Upper lobe of right lung (tissue), 1 donor: ENCODE measurements at regions not wholly inside any gene's neighbourhood (a gene's known extent, or its start where the extent isn't known, plus 50 kb on each side); places are given as distances from the start of the nearest gene placed in this dataset.
A peak's percentile ranks its signal among the peaks of the same experiment; 100 is the strongest.

Experiments used
- ATAC-seq: fragments of 200-7000 bp; cut with Tn5 transposase; one replicate; pipeline ENCODE4 v1.9.1; 2020; ENCODE audit warnings: mild to moderate bottlenecking, moderate library complexity
- DNase-seq: peaks from one replicate; pipeline ENCODE4 v3.0.0-alpha.2; 2020
- H3K27ac ChIP-seq: fragments of 200-600 bp; one replicate; pipeline ENCODE4 v1.8.0; 2022
- H3K27me3 ChIP-seq: fragments of 200-600 bp; one replicate; pipeline ENCODE4 v1.8.0; 2022; ENCODE audit warnings: mild to moderate bottlenecking
- H3K36me3 ChIP-seq: fragments of 200-600 bp; one replicate; pipeline ENCODE4 v1.8.0; 2022
- H3K4me1 ChIP-seq: fragments of 200-600 bp; one replicate; pipeline ENCODE4 v1.8.0; 2022
- H3K4me3 ChIP-seq: fragments of 200-600 bp; one replicate; pipeline ENCODE4 v1.8.0; 2022; ENCODE audit warnings: mild to moderate bottlenecking
- H3K9me3 ChIP-seq: fragments of 200-600 bp; one replicate; pipeline ENCODE4 v1.8.0; 2022
- intact Hi-C: fragments of 100-400 bp; cut with DNase I; formaldehyde crosslinking; loops from one replicate; pipeline ENCODE4 v1.11.0; 2022
- TF ChIP-seq, protein P1 (sequence below): fragments of 200-600 bp; IDR thresholded peaks from one replicate; pipeline ENCODE4 v1.8.0; 2022; ENCODE audit warnings: antibody characterized with exemption
- donor health status: DM: no; HTN: yes; CAD: no; lungs with severe emphysema.

DNA sequence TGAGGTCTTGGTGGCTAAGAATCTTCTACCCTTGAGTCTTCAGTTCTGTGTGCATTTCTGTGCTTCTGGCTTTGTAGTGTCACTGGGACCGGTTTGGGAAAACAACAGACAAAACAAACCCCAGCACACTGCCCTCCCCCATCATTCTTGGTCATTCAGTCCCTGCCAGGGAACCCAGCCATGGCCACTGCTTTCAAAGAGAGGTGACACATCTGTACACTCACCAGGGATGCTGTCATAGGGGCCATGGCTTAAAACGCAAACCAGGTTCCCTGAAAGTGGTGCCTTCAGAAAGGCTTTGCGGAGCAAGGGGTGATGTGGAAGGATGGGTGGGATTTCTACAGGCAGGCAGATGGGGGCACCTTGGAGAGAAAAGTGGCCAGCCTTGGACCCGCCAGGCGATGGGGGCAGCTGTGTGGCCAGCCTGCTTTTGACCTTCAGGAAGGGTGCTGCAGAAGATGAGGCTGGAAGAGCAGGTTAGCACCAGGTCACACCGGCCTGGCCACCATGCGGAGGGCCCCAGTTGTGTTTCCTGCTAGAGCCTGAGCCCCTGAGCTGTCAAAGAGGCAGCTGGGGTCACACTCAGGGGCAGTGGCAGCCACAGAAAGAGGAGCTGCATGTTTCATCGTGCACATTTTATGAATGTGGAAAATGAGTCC is 101.3 kb downstream of the INHBB start:
- DNase-seq (peak; percentile 36), ATAC-seq (no peak)
- H3K4me3 ChIP-seq, result no peak overlapping the region
- H3K36me3 ChIP-seq, result no peaks in the 10 kb centered on the region
- TF ChIP-seq, protein P1, sequence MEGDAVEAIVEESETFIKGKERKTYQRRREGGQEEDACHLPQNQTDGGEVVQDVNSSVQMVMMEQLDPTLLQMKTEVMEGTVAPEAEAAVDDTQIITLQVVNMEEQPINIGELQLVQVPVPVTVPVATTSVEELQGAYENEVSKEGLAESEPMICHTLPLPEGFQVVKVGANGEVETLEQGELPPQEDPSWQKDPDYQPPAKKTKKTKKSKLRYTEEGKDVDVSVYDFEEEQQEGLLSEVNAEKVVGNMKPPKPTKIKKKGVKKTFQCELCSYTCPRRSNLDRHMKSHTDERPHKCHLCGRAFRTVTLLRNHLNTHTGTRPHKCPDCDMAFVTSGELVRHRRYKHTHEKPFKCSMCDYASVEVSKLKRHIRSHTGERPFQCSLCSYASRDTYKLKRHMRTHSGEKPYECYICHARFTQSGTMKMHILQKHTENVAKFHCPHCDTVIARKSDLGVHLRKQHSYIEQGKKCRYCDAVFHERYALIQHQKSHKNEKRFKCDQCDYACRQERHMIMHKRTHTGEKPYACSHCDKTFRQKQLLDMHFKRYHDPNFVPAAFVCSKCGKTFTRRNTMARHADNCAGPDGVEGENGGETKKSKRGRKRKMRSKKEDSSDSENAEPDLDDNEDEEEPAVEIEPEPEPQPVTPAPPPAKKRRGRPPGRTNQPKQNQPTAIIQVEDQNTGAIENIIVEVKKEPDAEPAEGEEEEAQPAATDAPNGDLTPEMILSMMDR, result no peak
- H3K27ac ChIP-seq, result no peak overlapping the region
- intact Hi-C loops, result no loop called here
- peaks cover 3% of the 10 kb centered on the region for H3K4me1 ChIP-seq
- H3K9me3 ChIP-seq, result no peaks in the 10 kb centered on the region
- peaks cover 12% of the 10 kb centered on the region for H3K27me3 ChIP-seq

DNA sequence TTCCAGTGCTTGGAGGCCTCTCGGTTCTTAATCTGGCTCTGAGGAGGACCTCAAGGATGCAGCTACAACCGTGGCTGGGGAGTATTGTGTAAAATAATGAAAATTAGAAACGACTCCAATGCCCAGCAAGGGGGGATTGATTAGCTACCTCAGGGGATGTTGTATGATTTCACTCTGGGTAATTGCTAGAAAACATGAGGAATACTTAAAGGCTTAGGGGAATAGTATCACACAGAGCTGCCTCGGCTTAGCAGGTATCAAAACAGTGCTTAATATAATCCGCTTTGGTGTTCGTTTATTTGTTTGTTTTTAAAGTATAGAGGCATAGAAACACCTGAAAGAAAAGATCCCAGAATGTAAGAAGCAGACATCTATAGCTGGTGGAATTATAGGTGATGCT is 102.5 kb downstream of the INHBB start:
- intact Hi-C loops, result no loop called here
- no peak for ATAC-seq
- DNase-seq, result no peak
- no peaks in the 10 kb centered on the region for H3K36me3 ChIP-seq
- H3K27ac ChIP-seq, result no peak overlapping the region
- no peaks in the 10 kb centered on the region for H3K4me1 ChIP-seq
- H3K27me3 ChIP-seq, result peaks cover under 1% of the 10 kb centered on the region
- no peak overlapping the region for H3K4me3 ChIP-seq
- TF ChIP-seq, protein P1, result no peak
- H3K9me3 ChIP-seq, result no peaks in the 10 kb centered on the region

DNA sequence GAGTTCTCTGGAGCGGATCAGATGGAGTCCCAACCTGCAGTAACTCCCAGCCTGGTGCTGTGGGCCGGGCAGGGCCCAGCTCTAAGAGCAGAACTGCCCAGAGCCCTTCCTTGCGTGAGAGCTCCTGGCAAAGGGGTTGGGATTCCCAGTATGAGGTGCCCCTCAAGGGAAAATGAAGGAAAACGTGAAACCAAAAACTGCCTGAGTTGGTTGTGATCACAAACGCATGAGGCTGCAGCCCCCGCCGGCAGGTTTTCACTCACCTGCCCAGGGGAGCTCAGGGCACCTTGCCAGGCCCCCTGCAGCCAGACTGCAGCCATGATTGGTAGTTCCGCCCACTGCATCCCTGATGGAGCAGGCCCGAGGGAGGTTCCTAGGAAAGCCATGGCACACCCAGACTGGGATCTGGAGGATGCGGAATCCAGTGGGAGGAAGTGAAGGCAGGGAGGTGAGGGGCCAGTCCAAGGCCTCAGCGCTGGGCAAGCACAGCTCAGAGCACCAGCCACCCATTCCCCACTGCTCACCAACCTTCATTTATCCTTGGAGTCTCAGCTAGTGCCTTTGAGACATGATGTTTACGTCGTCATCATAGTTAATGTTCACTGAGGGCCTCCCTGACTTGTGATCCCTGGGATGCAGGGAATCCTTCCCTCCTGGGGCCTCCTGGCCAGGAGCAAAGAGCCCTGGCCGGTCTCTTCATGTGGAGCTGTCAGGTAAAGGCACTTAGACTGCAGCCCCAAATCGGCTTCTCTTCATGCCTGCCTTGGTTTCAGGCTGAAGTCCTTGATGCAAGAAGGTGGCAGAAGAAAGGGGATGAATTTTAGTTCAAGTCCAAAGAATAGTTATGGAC is 103.2 kb downstream of the INHBB start:
- peak; percentile 41 for DNase-seq
- Histone ChIP-seq H3K4me3 (no peak overlapping the region), H3K36me3 (no peaks in the 10 kb centered on the region), H3K27me3 (no peaks in the 10 kb centered on the region), H3K27ac (no peak overlapping the region), H3K4me1 (no peaks in the 10 kb centered on the region), H3K9me3 (no peaks in the 10 kb centered on the region)
- TF ChIP-seq, protein P1, result no peak
- no peak for ATAC-seq
- intact Hi-C loops, result no loop called here

DNA sequence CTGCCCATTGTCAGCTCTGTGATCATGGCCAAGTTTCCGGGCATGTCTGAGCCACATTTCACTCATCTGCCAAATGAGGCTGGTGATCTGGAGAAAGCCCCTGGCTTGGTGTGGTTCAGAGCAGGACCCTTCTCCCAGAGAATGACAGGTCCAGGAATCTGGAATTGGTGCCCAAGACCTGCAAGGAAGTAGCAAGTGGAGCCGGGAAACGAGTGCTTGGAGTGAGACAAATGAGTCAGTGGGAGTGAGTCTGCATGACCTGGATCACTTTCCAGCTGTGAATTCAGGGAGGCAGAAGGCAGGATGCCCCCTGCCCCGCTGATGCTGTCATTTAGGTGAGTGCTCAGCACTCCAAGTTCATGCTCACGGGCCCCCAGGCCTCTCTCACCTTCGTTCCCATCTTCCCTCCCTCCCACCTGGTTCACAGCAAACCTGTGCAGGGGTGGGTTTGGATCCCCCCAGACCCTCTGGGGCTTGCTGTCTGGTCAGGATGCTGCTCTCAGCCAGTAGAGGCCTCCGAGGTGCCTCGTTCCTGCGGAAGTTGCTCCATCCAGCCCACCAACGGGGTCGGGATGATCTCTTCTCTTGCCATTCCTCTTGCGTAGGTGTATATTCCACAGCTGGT is 104.4 kb downstream of the INHBB start:
- Histone ChIP-seq H3K4me3 (no peak overlapping the region), H3K27ac (no peak overlapping the region), H3K27me3 (no peaks in the 10 kb centered on the region), H3K4me1 (no peaks in the 10 kb centered on the region), H3K36me3 (no peaks in the 10 kb centered on the region), H3K9me3 (no peaks in the 10 kb centered on the region)
- no peak for ATAC-seq
- intact Hi-C loops, result no loop called here
- TF ChIP-seq, protein P1, result no peak
- DNase-seq, result peak; percentile 54

DNA sequence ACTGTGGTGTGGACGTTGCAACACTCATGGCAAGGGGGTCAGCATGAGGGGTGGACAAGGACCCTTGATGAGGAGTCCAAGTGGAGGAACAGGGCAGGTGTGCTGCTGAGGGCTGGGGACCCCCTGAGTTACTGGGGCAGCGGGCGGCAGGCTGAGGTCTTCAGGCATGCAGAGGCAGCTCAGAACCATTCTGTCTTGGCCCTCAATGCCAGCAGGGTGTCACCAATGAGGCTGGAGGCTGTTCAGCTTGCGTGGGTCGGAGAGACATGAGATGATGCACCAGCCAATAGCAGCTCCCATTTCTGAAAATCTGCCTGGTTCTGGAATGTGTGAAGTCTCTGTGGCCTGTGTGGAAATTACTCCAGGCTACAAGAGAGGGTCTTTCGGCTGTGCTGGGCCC is 105.4 kb downstream of the INHBB start:
- H3K27ac ChIP-seq, result no peak overlapping the region
- DNase-seq (peak; percentile 59), ATAC-seq (no peak)
- no peaks in the 10 kb centered on the region for H3K36me3 ChIP-seq
- no peaks in the 10 kb centered on the region for H3K4me1 ChIP-seq
- H3K4me3 ChIP-seq, result no peak overlapping the region
- no peaks in the 10 kb centered on the region for H3K27me3 ChIP-seq
- intact Hi-C loops, result no loop called here
- no peaks in the 10 kb centered on the region for H3K9me3 ChIP-seq
- TF ChIP-seq, protein P1, result no peak
